HG02973 (cell line): ENCODE measurements at regions not wholly inside any gene's neighbourhood (a gene's known extent, or its start where the extent isn't known, plus 50 kb on each side); places are given as distances from the start of the nearest gene placed in this dataset.

Experiments
- ATAC-seq: cut with Tn5 transposase; IDR thresholded peaks from one replicate; pipeline ENCODE4 v1.9.1; 2021; ENCODE audit warnings: moderate library complexity; ENCODE audit not compliant: unreplicated experiment

DNA sequence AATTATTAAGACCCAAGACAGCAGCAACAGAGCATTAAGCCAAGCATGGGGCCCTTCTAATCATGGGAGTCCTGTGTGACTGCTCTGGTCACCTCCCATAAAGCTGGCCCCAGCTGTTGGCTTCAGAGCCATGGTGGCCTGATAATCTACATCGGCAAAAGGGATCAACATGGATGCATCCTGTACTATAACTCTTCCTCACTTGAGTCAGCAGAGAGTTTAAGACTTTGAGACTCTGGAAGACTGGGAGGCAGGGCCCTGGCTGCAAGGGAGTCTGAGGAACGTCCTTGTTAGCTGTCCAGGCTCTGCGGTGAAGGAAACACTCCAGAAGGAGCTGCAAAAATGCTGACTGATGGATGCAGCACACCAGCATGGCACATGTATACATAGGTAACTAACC is 95.0 kb upstream of the KIAA1217 start:
- ATAC-seq, result no peak

DNA sequence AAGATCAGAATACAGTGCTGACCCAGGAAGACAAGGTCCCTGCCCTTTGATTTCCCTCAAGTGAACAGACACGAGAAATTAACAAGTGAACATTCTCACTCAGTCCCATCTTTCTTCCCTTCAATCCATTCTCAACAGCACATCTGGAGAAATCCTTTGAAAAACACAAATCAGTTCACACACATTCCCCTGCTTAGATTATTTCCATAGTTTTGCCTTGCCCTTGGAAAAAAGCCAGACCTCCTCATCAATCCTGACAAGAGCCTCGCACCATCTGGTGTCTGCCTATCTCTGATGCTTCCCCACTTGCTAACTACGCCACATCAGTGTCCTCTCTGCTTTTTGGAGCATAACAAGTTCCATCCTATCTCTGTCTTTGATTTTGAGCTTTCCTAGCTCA is 94.4 kb upstream of the KIAA1217 start:
- no peak for ATAC-seq

DNA sequence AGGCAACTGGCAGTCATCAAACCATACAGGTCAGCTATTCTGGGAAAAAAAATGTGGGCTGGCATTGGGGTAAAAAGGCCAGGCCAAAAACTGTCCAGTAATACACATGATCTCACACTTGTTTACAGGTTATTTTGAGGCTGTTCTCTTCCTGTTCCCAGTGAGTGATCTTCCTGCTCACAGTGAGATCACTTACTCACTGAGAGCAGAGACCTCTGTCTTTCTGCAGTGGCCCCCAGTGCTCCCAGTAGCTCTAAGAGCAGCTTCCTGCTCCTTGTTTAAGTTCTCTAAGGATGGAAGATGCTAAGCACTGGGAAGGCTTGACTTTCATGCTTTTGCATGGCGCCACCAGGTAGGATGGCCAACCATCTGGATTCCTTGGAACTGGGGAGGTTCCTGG is 93.5 kb upstream of the KIAA1217 start:
- ATAC-seq, result no peak

DNA sequence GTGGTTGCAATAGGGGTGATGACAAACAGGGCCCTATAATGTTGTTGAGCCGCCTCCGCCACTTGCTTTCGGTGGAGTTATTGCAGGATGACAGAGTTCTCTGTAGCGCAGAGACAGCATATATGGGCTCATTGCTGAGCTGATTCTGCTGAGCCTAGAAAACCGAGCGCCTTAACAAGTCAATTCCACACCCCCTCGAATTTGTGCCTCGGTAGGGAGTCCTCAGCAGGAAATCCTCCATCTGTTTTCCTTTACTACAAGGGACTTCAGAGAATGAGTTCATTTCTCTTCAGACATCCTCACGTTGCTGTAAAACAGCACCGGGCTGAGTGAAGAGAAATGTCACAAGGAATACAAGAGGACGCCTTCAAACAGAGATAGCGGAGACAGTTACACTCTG is 90.7 kb upstream of the KIAA1217 start:
- no peak for ATAC-seq

DNA sequence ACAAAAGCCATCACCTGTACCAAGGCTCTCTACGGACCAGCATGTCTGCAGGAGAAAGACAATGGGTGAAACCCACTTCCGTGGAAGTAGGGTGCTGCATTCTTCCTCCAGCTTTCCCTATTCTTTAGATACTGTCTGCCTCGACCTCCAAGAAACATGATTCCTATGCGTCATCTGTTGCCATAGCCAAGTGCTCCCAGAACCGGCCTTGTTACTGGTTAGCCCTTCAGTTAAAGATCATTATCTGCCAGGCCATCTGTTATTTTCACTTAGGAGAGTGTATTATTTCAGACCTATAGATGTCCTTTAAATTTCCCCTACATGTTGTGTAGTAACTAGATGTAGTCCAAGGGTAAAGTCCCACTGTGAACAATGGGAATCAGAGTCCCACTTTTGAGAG is 89.0 kb upstream of the KIAA1217 start:
- ATAC-seq, result no peak

DNA sequence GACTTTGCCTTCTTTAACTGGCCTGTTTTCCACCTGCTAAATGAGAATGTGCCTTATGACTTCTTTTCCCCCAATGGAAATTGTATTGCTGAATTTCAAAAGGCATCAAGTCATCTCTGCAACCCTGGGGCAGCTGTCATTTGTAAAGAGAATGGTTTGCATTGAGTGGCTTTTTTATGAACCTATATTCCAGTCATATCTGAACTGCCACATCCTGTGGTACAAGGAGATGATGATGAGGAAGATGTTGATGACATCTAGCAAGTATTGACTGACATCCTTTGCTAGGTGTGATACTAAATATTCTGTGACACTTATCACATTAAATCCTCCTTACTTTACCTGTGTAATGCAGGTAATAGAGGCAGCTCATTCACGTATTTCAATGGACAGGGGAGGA is 88.3 kb upstream of the KIAA1217 start:
- ATAC-seq, result no peak

DNA sequence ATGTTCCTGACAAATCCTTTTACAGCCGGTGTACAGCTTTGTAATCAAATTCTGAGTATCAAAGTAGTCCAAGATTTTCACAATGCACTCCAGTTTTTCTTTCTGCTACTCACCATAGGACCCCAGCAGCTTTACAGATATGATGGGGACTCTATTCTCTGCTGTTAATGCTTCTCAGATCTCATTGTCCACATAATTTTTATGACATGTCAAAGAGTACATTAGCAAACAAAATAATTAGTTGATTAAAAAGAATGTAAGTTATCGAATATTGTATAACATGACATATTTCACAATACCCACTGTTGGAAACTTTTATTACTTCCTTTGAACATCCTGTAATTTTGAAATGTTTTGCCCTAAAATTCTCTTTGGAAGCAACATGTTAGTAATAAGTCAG is 81.4 kb upstream of the KIAA1217 start:
- no peak for ATAC-seq

DNA sequence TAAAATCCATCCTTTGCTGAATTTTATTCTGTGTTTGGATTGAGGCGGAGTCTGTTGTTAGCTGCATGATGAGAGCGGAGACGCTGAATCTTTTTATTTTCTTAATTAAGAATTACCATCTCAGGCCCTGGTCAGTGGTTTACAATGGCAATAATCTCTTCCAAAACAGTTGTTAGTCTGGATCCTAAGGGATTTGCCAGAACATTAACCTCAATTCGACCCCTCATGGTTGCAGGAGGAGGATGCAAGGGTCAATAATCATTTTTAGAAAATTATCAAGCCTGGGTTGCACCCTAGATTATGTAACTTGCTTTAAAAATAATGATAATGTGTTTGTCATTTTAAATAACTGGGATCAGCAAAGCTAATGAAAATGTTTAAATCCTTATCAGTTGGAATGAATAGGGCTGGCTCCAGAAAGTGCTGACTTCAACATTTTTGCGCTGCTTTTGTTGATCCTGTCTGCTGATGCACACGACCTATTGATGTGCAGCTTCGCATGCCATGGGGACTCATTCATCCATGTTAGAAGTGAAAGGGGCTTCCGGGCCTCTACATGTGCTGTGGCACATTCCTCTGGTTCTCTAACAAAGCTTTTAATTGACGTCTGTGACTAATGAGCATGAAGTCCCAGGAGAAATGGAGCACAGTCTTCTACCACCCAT is 80.7 kb upstream of the KIAA1217 start:
- ATAC-seq, result no peak

DNA sequence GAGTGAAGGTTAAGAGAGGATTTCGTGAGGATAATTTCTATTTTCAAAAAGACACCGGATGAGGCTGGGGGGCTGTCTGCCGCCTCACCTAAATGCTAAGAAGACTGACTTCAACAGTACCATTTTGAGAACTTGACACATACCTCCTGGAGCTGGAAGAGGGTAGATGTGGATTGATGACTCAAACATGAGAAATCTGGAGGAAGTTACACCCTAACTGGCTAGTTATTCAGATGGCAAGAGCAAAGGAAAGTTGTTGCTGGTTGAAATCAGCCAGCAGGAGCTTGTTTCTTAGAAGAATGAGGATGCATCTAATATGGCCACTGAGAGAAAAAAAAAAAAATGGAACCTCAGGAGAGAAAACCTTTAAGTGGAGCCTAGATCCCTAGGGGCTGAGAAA is 76.2 kb upstream of the KIAA1217 start:
- ATAC-seq, result no peak

DNA sequence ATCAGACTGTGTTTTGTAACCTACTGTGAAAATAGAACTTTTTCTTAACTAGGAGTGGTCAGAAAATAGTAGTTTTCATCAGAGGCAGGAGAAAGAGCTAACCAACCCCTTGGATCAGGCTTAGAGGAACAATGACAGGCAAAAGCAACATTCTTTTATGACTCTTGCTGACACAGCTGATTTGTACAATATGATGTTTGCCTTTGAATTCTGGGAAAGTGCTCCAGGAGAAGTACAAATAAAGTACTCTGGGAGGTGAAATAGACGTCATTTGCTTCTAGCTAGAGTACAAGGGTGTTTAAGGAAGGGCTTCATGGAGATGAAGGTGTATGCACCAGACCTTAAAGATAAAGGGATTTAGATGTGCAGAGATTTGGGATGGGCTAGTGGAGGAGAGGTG is 75.1 kb upstream of the KIAA1217 start:
- no peak for ATAC-seq

DNA sequence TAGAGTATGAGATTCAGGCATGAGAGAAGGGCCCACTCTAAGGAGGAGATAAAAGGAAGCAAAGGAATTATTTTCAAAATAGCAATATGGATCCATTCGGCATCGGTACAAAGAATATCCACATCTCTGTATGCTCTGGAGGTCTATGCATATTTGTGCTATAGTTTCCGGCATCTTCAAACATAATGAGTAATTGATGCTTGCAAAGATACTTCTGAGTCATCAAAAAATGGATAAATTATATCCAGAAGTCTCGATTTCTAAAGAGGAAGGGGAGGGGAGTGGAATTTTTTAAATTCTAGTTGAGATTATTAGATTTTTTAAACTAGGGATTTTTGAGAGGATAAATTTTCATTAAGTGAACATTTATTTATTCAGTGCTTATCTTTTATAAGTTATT is 72.9 kb upstream of the KIAA1217 start:
- no peak for ATAC-seq

DNA sequence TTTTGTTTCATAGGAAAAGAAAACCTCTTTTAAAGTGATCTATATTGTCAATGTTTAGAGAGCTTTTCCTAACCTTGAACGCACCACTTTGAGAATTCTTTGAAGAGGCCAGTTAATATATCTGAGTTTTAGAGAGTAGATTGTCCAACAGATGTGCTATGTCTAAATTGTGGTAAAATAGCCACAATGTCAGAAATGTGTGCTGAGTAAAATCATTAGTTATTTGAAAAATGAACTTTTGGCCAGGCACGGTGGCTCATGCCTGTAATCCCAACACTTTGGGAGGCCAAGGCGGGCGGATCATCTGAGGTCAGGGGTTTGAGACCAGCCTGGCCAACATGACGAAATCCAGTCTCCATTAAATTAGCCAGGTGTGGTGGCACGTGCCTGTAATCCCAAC is 61.6 kb upstream of the KIAA1217 start:
- no peak for ATAC-seq

DNA sequence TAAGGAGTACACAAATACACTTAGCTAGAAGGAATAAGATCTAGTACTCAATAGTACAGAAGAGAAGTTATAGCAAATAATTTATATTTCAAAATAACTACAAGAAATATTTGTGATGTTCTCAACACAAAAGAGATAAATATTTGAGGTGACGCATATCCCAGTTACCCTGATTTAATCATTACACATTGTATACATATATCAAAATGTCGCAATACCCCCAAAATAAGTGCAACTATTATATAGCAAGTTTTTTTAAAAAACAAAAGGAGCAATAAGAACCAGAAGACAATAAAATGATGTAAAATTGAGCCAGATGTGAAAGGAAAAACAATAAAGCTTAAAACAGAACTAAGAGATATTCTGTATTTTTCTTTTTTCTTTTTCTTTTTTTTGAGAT is 59.3 kb upstream of the KIAA1217 start:
- ATAC-seq, result no peak

DNA sequence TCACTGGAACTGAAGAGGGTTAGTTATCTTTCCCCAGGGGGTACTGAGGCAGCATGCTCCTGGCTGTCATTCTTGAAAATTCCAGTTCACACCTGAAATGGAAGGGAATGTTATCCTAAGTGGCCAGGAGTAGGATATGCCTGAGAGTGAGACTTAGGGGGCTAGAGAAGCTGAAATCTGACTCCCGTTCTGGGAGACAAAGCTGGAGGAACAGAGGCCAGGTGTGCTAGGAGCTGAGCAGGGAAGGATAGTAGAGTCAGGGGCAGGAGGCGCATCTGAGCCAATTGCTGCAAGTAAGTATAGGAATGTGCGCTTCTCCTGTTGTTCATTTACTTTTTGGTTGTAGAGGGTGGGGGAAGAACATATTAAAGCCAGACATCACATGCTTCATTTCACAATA is 58.1 kb upstream of the KIAA1217 start:
- ATAC-seq, result no peak

DNA sequence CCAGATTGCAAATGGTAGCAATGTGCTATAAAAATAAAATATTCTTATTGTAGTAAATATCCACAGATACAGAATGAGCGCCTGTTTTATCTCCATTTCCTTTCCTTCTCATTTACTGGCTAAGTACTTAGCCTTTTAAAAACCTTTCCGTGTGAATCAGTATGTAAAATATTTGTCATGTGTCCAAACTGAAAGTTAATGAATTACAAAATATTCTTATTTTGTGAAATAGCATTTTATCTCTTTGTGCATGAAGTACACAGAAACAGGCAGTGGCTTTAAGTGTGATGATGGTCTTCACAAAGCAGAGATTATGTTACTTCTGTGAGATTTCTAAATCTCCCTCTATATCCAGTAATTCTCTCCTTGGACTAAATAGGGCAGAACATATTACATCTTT is 56.7 kb upstream of the KIAA1217 start:
- no peak for ATAC-seq

DNA sequence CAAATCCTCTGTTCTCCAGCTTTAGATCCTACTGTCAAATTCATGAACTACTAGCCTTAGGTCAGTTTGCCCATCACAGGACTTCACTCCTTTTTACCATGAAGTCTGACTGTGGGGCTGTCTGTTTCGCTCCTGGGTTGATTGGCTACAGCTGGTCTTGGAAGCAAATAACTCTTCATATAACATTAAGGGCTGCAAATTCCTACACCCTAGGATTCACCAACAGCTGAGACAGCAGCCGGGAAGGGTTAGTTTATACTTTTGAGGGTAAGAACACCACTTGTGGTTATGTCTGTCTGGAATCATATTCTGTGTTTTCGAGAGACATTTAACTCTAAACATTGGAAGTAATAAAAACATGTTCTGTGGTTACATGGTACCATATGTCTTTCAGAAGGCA is 55.9 kb upstream of the KIAA1217 start:
- no peak for ATAC-seq

DNA sequence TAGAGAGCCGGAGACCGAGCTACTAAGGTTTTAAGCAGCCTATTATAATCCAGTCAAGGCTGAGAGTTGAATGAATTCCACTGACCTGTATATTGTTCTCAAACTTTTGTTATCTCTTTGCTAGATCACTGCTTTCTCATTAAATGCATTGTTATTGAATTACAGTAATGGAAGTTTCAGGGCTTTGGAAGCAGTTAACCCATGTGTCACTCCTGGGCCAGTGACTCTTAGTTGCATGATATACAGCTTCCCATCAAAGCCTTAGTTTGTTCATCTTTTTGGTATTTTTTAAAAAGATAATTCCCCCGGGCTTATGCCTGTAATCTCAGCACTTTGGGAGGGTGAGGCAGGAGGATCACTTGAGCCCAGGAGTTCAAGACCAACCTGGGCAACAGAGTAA is 55.4 kb upstream of the KIAA1217 start:
- ATAC-seq, result no peak

DNA sequence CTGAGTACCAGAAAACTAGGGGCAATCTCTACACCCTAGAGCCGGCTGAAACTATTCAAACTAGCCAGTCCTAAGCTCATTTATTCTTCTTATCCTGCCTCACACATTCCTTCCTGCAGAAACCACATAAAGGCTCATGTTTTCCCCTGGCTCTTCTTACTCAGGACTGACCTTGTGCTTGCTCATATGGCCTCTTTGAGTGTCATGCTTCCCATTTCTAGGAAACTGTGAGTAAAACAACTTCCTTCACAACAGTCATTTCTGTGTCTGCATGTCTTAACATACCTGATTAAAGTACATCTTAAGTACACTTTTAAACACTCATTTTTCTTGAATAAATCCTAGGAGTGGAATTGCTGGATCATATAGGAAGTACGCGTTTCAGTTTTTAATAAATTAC is 52.3 kb upstream of the KIAA1217 start:
- no peak for ATAC-seq

DNA sequence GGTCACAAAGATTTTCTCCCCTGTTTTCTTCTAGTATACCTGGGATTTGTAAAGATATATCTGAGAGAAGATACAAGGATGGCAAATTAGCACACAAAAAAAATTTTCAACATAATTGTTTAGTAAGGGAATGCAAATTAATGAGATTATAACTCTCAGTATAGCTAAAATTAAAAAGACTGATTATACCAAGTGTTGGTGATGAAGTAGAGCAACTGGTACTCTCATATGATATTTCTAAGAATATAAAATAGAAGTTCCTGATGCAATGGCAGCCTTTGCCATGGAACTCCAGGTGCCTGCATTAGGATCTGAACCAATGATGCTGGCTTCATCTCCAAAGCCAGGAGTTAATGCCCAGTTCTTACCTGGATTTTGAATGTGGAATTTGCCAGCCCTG is 51.4 kb upstream of the KIAA1217 start:
- no peak for ATAC-seq
